HEK293T (cell line): ENCODE measurements at regions not wholly inside any gene's neighbourhood (a gene's known extent, or its start where the extent isn't known, plus 50 kb on each side); places are given as distances from the start of the nearest gene placed in this dataset.
"Not testable (repeated sequence)": the region's sequence is repeated elsewhere in the genome, so short reads cannot be mapped to it uniquely, and the experiment has no call there.

Experiments
- FOXK2 ChIP-seq: fragments of 450-650 bp; IDR thresholded peaks from 2 replicates; pipeline ENCODE4 v1.6.1; 2016; ENCODE audit warnings: mild to moderate bottlenecking
- FOXM1 ChIP-seq: fragments of 450-650 bp; IDR thresholded peaks from 2 replicates; pipeline ENCODE4 v1.6.1; 2017; ENCODE audit warnings: mild to moderate bottlenecking, borderline replicate concordance
- NFRKB ChIP-seq: fragments of 450-650 bp; IDR thresholded peaks from 2 replicates; pipeline ENCODE4 v1.6.1; 2016; ENCODE audit warnings: mild to moderate bottlenecking, moderate library complexity

DNA sequence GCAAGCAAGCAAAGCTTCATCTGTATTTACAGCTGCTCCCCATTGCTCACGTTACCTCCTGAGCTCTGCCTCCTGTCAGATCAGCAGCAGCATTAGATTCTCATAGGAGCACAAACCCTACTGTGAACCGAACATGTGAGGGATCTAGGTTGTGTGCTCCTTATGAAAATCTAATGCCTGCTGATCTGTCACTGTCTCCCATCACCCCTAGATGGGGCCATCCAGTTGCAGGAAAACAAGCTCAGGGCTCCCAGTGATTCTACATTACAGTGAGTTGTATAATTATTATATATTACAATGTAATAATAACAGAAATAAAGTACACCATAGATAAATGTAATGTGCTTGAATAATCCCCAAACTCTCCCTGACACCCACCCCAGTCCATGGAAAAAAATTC, 238.1 kb downstream of the CNTN3 start:
- TF ChIP-seq FOXM1, FOXK2, NFRKB: not testable (repeated sequence)
